ENCODE measurements at regions not wholly inside any gene's neighbourhood (a gene's known extent, or its start where the extent isn't known, plus 50 kb on each side); places are given as distances from the start of the nearest gene placed in this dataset.

DNA sequence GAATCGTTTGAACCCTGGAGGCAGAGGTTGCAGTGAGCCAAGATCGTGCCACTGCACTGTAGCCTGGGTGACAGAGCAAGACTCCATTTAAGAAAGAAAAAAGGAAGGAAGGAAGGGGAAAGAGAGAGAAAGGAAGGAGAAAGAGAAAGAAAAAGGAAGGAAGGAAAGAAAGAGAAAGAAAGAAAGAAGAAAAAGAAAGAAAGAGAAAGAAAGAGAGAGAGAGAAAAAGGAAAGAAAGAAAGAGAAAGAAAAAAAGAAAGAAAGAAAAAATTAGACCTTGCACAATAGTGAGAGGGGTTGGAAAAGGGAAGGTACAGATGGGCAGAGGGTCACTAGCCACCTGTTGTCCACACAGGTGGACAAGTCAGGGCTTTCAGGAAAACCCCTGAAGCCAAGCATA, 57.6 kb upstream of the RTL6 start:
- WGBS, 2 donors = 86 to 89% methylated on average over 2 of the region's 2 CpGs
- H3K4me3 ChIP-seq = no peak overlapping the region
- H3K27me3 ChIP-seq (ENCODE audit: control insufficient read depth in 3 of 3, insufficient read depth in 3 of 3, low read length in 2 of 3) = no peaks in the 10 kb centered on the region
- H3K4me1 ChIP-seq (ENCODE audit: control insufficient read depth in 5 of 5, insufficient read depth in 5 of 5, low read length in 5 of 5) = peaks cover 0 to 12% (median 4%) of the 10 kb centered on the region in 5 donors
- ATAC-seq (ENCODE audit: insufficient read depth, low FRiP score) (no peak), DNase-seq (no peak)
- no peak overlapping the region for H3K27ac ChIP-seq (ENCODE audit: low read depth in 1 of 2, low read length in 1 of 2)
- H3K9me3 ChIP-seq (ENCODE audit: control insufficient read depth in 4 of 4, insufficient read depth in 3 of 4, low read length in 3 of 4) = peaks cover 0 to 2% (median 0%) of the 10 kb centered on the region in 4 donors
- no peak overlapping the region for H3K9ac ChIP-seq (ENCODE audit: insufficient read depth in 1 of 2, low read length in 2 of 2)
- H3K36me3 ChIP-seq (ENCODE audit: control insufficient read depth in 4 of 4, insufficient read depth in 4 of 4, low read length in 4 of 4) = no peaks in the 10 kb centered on the region
- TF ChIP-seq, protein P1, sequence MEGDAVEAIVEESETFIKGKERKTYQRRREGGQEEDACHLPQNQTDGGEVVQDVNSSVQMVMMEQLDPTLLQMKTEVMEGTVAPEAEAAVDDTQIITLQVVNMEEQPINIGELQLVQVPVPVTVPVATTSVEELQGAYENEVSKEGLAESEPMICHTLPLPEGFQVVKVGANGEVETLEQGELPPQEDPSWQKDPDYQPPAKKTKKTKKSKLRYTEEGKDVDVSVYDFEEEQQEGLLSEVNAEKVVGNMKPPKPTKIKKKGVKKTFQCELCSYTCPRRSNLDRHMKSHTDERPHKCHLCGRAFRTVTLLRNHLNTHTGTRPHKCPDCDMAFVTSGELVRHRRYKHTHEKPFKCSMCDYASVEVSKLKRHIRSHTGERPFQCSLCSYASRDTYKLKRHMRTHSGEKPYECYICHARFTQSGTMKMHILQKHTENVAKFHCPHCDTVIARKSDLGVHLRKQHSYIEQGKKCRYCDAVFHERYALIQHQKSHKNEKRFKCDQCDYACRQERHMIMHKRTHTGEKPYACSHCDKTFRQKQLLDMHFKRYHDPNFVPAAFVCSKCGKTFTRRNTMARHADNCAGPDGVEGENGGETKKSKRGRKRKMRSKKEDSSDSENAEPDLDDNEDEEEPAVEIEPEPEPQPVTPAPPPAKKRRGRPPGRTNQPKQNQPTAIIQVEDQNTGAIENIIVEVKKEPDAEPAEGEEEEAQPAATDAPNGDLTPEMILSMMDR (IDR thresholded peaks at IDR 0.05; ENCODE audit: control extremely low read depth, extremely low read depth) = no peak

- Histone ChIP-seq H3K27me3 (ENCODE audit: control insufficient read depth in 3 of 3, insufficient read depth in 3 of 3, low read length in 2 of 3) (no peaks in the 10 kb centered on the region), H3K27ac (ENCODE audit: low read depth in 1 of 2, low read length in 1 of 2) (no peak overlapping the region), H3K36me3 (ENCODE audit: control insufficient read depth in 4 of 4, insufficient read depth in 4 of 4, low read length in 4 of 4) (no peaks in the 10 kb centered on the region), H3K4me1 (ENCODE audit: control insufficient read depth in 5 of 5, insufficient read depth in 5 of 5, low read length in 5 of 5) (peaks cover 0 to 12% (median 4%) of the 10 kb centered on the region in 5 donors), H3K9ac (ENCODE audit: insufficient read depth in 1 of 2, low read length in 2 of 2) (no peak overlapping the region), H3K4me3 (no peak overlapping the region), H3K9me3 (ENCODE audit: control insufficient read depth in 4 of 4, insufficient read depth in 3 of 4, low read length in 3 of 4) (peaks cover 0 to 2% (median 0%) of the 10 kb centered on the region in 4 donors)
- DNase-seq = no peak
- TF ChIP-seq, protein P1 (IDR thresholded peaks at IDR 0.05; ENCODE audit: control extremely low read depth, extremely low read depth) = no peak
- 73 to 83% methylated on average over 6 of the region's 6 CpGs for WGBS, 2 donors
- ATAC-seq (ENCODE audit: insufficient read depth, low FRiP score) = no peak
These were observed 57.0 kb upstream of the RTL6 start for GRCh38 chr22:44555046-44555445.

DNA sequence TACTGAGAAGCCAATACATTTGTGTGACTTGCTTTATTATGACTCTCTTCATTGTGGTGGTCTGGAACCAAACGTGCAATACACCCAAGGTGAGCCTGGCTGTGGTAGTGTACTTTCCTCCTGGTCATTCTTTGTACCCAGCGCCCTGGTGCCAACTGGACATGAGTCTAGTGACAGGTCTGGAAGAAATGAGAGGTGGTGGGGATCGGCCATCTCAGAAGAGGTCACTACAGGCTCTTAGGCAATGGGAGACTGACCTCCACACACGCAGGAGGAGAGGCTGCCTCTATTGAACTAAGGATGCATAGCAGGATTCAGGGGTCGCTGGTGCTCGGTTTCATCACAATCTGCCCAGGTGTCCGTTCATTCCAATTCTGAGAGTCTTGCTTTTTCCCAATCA, 56.4 kb upstream of the RTL6 start:
- DNase-seq (no peak), ATAC-seq (ENCODE audit: insufficient read depth, low FRiP score) (no peak)
- Histone ChIP-seq H3K4me1 (ENCODE audit: control insufficient read depth in 5 of 5, insufficient read depth in 5 of 5, low read length in 5 of 5) (peaks cover 0 to 16% (median 4%) of the 10 kb centered on the region in 5 donors), H3K27ac (ENCODE audit: low read depth in 1 of 2, low read length in 1 of 2) (no peak overlapping the region), H3K9me3 (ENCODE audit: control insufficient read depth in 4 of 4, insufficient read depth in 3 of 4, low read length in 3 of 4) (peaks cover 0 to 2% (median 0%) of the 10 kb centered on the region in 4 donors), H3K4me3 (no peak overlapping the region), H3K36me3 (ENCODE audit: control insufficient read depth in 4 of 4, insufficient read depth in 4 of 4, low read length in 4 of 4) (no peaks in the 10 kb centered on the region), H3K9ac (ENCODE audit: insufficient read depth in 1 of 2, low read length in 2 of 2) (no peak overlapping the region), H3K27me3 (ENCODE audit: control insufficient read depth in 3 of 3, insufficient read depth in 3 of 3, low read length in 2 of 3) (no peaks in the 10 kb centered on the region)
- 84 to 87% methylated on average over 7 of the region's 7 CpGs for WGBS, 2 donors
- TF ChIP-seq, protein P1 (IDR thresholded peaks at IDR 0.05; ENCODE audit: control extremely low read depth, extremely low read depth) = no peak

All from lung (tissue), 11 donors.